Left lung (tissue), 4 donors: ENCODE measurements at regions not wholly inside any gene's neighbourhood (a gene's known extent, or its start where the extent isn't known, plus 50 kb on each side); places are given as distances from the start of the nearest gene placed in this dataset.

Experiments
- ATAC-seq: fragments of 200-7000 bp; cut with Tn5 transposase; one replicate; pipeline ENCODE4 v1.9.1; 2020; ENCODE audit warnings: moderate library complexity
- DNase-seq, 4 donors: peaks; one replicate each; pipeline ENCODE4 v3.0.0-alpha.2; 2013 to 2020
- H3K27ac ChIP-seq, 2 donors: fragments of 200-600 bp; sonication (generic) in 1 of 2; one replicate each; pipeline versions ENCODE4 v1.5.0 to v1.8.0; 2020 to 2021
- H3K27me3 ChIP-seq, 2 donors: fragments of 200-600 bp; sonication (generic) in 1 of 2; one replicate each; pipeline versions ENCODE4 v1.5.0 to v1.8.0; 2020 to 2021
- H3K36me3 ChIP-seq, 2 donors: fragments of 200-600 bp; sonication (generic) in 1 of 2; one replicate each; pipeline versions ENCODE4 v1.5.0 to v1.8.0; 2020 to 2021
- H3K4me1 ChIP-seq, 2 donors: fragments of 200-600 bp; one replicate each; pipeline ENCODE4 v1.8.0; 2021
- H3K4me3 ChIP-seq, 2 donors: fragments of 200-600 bp; sonication (generic) in 1 of 2; one replicate each; pipeline versions ENCODE4 v1.5.0 to v1.8.0; 2020 to 2021; ENCODE audit warnings: mild to moderate bottlenecking in 1 of 2
- H3K9me3 ChIP-seq, 2 donors: fragments of 200-600 bp; sonication (generic) in 1 of 2; one replicate each; pipeline versions ENCODE4 v1.5.0 to v1.8.0; 2020 to 2021
- intact Hi-C, 2 donors: fragments of 100-400 bp; cut with DNase I; formaldehyde crosslinking; loops; one replicate each; pipeline versions ENCODE4 v1.11.2 to v1.14.2; 2022
- TF ChIP-seq, protein P1 (sequence below), 2 donors: fragments of 200-600 bp; sonication (generic) in 1 of 2; IDR thresholded peaks; one replicate each; pipeline versions ENCODE4 v1.5.0 to v1.8.0; 2021; ENCODE audit warnings: antibody characterized with exemption in 2 of 2
- donor health status: DM: no; HTN: yes; CAD: no.
- donor health status: DM: no; HTN: no; CAD: no.

DNA sequence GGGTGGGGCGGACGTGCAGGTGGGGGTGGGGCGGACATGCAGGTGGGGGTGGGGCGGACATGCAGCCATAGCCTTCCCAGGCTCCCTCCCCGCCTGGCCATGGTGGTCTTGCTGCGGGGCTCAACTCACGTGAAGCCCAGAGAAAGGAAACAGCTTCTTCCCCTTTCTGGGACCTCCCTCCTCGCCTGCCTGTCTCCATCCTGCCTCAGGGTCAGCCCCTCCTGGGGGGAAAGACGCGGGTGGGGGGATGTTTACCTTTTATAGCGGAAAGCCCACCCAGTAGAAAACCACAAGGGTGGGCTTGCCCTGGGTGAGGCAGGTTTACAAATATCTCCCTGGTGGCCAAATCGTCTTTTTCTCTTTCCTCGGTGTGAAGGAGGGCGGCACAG, 520.0 kb downstream of the GLRX3 start:
- H3K27me3 ChIP-seq: no peaks in the 10 kb centered on the region
- H3K4me3 ChIP-seq: no peak overlapping the region
- ATAC-seq: no peak
- TF ChIP-seq, protein P1, sequence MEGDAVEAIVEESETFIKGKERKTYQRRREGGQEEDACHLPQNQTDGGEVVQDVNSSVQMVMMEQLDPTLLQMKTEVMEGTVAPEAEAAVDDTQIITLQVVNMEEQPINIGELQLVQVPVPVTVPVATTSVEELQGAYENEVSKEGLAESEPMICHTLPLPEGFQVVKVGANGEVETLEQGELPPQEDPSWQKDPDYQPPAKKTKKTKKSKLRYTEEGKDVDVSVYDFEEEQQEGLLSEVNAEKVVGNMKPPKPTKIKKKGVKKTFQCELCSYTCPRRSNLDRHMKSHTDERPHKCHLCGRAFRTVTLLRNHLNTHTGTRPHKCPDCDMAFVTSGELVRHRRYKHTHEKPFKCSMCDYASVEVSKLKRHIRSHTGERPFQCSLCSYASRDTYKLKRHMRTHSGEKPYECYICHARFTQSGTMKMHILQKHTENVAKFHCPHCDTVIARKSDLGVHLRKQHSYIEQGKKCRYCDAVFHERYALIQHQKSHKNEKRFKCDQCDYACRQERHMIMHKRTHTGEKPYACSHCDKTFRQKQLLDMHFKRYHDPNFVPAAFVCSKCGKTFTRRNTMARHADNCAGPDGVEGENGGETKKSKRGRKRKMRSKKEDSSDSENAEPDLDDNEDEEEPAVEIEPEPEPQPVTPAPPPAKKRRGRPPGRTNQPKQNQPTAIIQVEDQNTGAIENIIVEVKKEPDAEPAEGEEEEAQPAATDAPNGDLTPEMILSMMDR (IDR thresholded peaks at IDR 0.05): no peak
- H3K9me3 ChIP-seq: no peaks in the 10 kb centered on the region
- H3K4me1 ChIP-seq: no peaks in the 10 kb centered on the region
- no peak overlapping the region for H3K27ac ChIP-seq
- H3K36me3 ChIP-seq: no peaks in the 10 kb centered on the region
- no peak for DNase-seq
- intact Hi-C loops: no loop called here

DNA sequence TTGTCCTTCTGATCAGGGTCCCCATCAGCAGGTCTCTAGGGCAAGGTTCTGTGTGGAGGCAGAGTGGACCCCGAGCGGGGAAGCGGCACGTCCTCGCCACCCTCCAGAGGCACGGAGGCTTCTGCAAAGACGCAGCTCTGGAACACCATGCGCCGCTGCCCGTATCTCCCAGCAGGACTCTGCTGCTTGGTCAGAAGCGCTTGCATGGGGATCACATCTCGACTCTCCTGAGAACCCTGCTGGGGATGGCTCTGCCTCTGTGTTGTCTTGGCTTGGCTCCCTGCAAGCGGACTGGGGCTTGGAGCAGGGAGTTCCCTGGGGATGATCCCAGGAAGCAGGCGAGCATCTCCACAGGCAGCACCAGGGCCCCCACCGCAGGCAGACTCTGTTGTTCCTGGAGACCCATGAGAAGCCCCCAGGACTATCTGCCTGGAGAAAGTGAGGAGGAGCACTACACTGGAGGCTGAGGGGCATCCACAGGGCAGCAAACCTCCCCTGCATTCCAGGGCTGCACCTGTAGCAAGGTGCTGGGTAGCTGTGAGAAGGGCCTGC, 520.5 kb downstream of the GLRX3 start:
- H3K27me3 ChIP-seq: no peaks in the 10 kb centered on the region
- TF ChIP-seq, protein P1 (IDR thresholded peaks at IDR 0.05): no peak
- no peaks in the 10 kb centered on the region for H3K9me3 ChIP-seq
- intact Hi-C loops: no loop called here
- no peak overlapping the region for H3K4me3 ChIP-seq
- H3K27ac ChIP-seq: no peak overlapping the region
- ATAC-seq (no peak), DNase-seq (no peak)
- H3K4me1 ChIP-seq: no peaks in the 10 kb centered on the region
- no peaks in the 10 kb centered on the region for H3K36me3 ChIP-seq

DNA sequence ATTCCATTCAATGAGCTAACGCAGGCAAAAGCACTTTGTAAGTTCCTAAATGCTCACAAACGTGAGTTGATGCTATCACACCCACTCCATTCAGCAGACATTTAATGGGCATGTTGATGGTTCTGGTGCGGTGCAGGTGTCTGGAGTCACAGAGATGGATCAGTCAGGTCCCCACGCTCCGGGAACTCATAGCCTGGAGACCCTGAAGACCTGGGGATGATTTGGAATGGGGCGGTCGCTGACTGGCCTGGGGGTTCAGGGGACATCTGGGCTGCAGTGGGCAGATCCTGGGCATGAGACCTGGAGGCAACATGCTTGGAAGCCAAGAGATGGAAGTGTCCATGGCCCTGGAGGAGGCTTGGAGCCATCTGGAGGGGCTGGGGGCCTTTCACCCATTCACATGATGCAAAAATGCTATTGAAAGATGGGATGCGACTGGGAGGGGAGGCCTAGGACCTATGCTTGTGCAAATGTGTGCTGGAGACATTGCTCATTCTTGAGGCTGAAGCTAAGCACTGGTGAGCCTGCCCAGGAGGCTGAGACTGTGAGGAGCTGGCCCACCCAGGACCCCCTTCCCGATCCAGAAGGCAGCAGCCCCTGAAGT, 522.6 kb downstream of the GLRX3 start:
- no peaks in the 10 kb centered on the region for H3K9me3 ChIP-seq
- TF ChIP-seq, protein P1 (IDR thresholded peaks at IDR 0.05): no peak
- H3K36me3 ChIP-seq: no peaks in the 10 kb centered on the region
- no peaks in the 10 kb centered on the region for H3K27me3 ChIP-seq
- H3K27ac ChIP-seq: no peak overlapping the region
- no peak for ATAC-seq
- intact Hi-C loops: no loop called here
- no peaks in the 10 kb centered on the region for H3K4me1 ChIP-seq
- DNase-seq: no peak
- no peak overlapping the region for H3K4me3 ChIP-seq

- Histone ChIP-seq H3K9me3 (no peaks in the 10 kb centered on the region), H3K36me3 (no peaks in the 10 kb centered on the region), H3K4me3 (no peak overlapping the region), H3K4me1 (no peaks in the 10 kb centered on the region), H3K27me3 (no peaks in the 10 kb centered on the region), H3K27ac (no peak overlapping the region)
- TF ChIP-seq, protein P1 (IDR thresholded peaks at IDR 0.05): no peak
- intact Hi-C loops: no loop called here
- ATAC-seq (no peak), DNase-seq (no peak)
Measured at GRCh38 chr10:130659528-130659927, 523.3 kb downstream of the GLRX3 start.

DNA sequence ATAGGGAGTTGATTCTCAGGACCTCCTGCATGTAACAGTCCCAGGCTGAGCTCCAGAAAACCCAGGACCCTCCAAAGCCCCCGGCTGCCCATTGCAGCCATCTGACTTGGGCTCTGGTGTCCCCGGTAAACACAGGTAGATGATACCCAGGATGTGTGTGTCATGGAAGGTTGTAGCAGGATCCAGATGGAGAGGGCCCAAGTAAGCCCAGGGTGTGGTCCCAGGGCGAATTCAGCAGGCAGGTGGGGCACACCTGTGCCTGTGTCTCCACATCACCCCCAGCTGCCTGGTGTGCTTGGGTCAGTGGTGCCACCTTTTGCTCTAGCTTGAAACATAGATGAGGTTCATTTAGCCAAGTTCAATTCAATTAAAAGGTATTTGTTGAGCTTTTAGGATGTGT, 524.1 kb downstream of the GLRX3 start:
- Histone ChIP-seq H3K4me1 (no peaks in the 10 kb centered on the region), H3K4me3 (no peak overlapping the region), H3K9me3 (no peaks in the 10 kb centered on the region), H3K27ac (no peak overlapping the region), H3K36me3 (no peaks in the 10 kb centered on the region), H3K27me3 (no peaks in the 10 kb centered on the region)
- DNase-seq (no peak), ATAC-seq (no peak)
- intact Hi-C loops: no loop called here
- TF ChIP-seq, protein P1 (IDR thresholded peaks at IDR 0.05): no peak
